ENCODE measurements at regions not wholly inside any gene's neighbourhood (a gene's known extent, or its start where the extent isn't known, plus 50 kb on each side); places are given as distances from the start of the nearest gene placed in this dataset.

GRCh38 chr4:138916763-138917162 is 98.8 kb upstream of the NOCT start:
- TF ChIP-seq ZBTB7A (IDR thresholded peaks at IDR 0.05; ENCODE audit: low read depth) (no peak), EP300 (IDR thresholded peaks at IDR 0.05; ENCODE audit: borderline replicate concordance) (no peak), TEAD4 (IDR thresholded peaks at IDR 0.05) (no peak), USF1 (IDR thresholded peaks at IDR 0.05) (no peak), NFIC (IDR thresholded peaks at IDR 0.05) (no peak), CEBPB (IDR thresholded peaks at IDR 0.05) (no peak), RAD21 (IDR thresholded peaks at IDR 0.05; ENCODE audit: low read depth) (no peak), FOXM1 (IDR thresholded peaks at IDR 0.05; ENCODE audit: borderline replicate concordance, low read depth) (no peak), TAF1 (IDR thresholded peaks at IDR 0.05; ENCODE audit: low read depth) (no peak), EGR1 (IDR thresholded peaks at IDR 0.05) (no peak), REST (IDR thresholded peaks at IDR 0.05; ENCODE audit: low read depth) (no peak), CREB1 (IDR thresholded peaks at IDR 0.05; ENCODE audit: low read depth) (no peak), TCF12 (IDR thresholded peaks at IDR 0.05; ENCODE audit: low read depth) (no peak), YY1 (IDR thresholded peaks at IDR 0.05; ENCODE audit: low read depth) (no peak)
- TF ChIP-seq, protein P1, sequence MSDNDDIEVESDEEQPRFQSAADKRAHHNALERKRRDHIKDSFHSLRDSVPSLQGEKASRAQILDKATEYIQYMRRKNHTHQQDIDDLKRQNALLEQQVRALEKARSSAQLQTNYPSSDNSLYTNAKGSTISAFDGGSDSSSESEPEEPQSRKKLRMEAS (IDR thresholded peaks at IDR 0.05) = no peak

GRCh38 chr4:138915756-138916155 is 99.8 kb upstream of the NOCT start:
- TF ChIP-seq NFIC (IDR thresholded peaks at IDR 0.05) (no peak), YY1 (IDR thresholded peaks at IDR 0.05; ENCODE audit: low read depth) (no peak), USF1 (IDR thresholded peaks at IDR 0.05) (no peak), RAD21 (IDR thresholded peaks at IDR 0.05; ENCODE audit: low read depth) (no peak), ZBTB7A (IDR thresholded peaks at IDR 0.05; ENCODE audit: low read depth) (no peak), REST (IDR thresholded peaks at IDR 0.05; ENCODE audit: low read depth) (no peak), CREB1 (IDR thresholded peaks at IDR 0.05; ENCODE audit: low read depth) (no peak), CEBPB (IDR thresholded peaks at IDR 0.05) (no peak), TAF1 (IDR thresholded peaks at IDR 0.05; ENCODE audit: low read depth) (no peak), FOXM1 (IDR thresholded peaks at IDR 0.05; ENCODE audit: borderline replicate concordance, low read depth) (no peak)

- TF ChIP-seq CEBPB (IDR thresholded peaks at IDR 0.05) (no peak), TEAD4 (IDR thresholded peaks at IDR 0.05) (no peak), EGR1 (IDR thresholded peaks at IDR 0.05) (no peak), TCF12 (IDR thresholded peaks at IDR 0.05; ENCODE audit: low read depth) (no peak), USF1 (IDR thresholded peaks at IDR 0.05) (no peak), REST (IDR thresholded peaks at IDR 0.05; ENCODE audit: low read depth) (no peak), TAF1 (IDR thresholded peaks at IDR 0.05; ENCODE audit: low read depth) (no peak), NFIC (IDR thresholded peaks at IDR 0.05) (no peak)
- TF ChIP-seq, protein P1 (IDR thresholded peaks at IDR 0.05) = no peak
Observed at GRCh38 chr4:138912704-138913340, 102.8 kb upstream of the NOCT start.

Data from Ishikawa (cell line).